ENCODE measurements at regions not wholly inside any gene's neighbourhood (a gene's known extent, or its start where the extent isn't known, plus 50 kb on each side); places are given as distances from the start of the nearest gene placed in this dataset.

GRCh38 chr21:38631206-38631605 is 132.9 kb upstream of the ERG start:
- H3K36me3 ChIP-seq (ENCODE audit: insufficient read depth, low read length): no peaks in the 10 kb centered on the region
- no peaks in the 10 kb centered on the region for H3K79me2 ChIP-seq (replicated peaks; ENCODE audit: insufficient read depth, low read length)
- no peak overlapping the region for H3K27ac ChIP-seq (ENCODE audit: low read length)
- no peak for TF ChIP-seq SMC3 (conservative IDR thresholded peaks at IDR 0.05; ENCODE audit: poor library complexity)
- no peak for TF ChIP-seq MXI1 (conservative IDR thresholded peaks at IDR 0.05; ENCODE audit: poor library complexity, severe bottlenecking)
- no peak for TF ChIP-seq TAF1 (IDR thresholded peaks at IDR 0.05; ENCODE audit: low read depth)
- no peak for TF ChIP-seq RAD21 (conservative IDR thresholded peaks at IDR 0.05)
- no peak for TF ChIP-seq EZH2 (IDR thresholded peaks at IDR 0.05; ENCODE audit: borderline replicate concordance, insufficient read depth, low read length, poor library complexity, severe bottlenecking)
- no peak for TF ChIP-seq EP300 (conservative IDR thresholded peaks at IDR 0.05; ENCODE audit: poor library complexity, severe bottlenecking)
- no peak for TF ChIP-seq POLR2AphosphoS5 (IDR thresholded peaks at IDR 0.05)
- TF ChIP-seq REST (IDR thresholded peaks at IDR 0.05; ENCODE audit: borderline replicate concordance): no peak
- no peak for TF ChIP-seq CTCF (IDR thresholded peaks at IDR 0.05; ENCODE audit: poor library complexity, severe bottlenecking)
- no peaks in the 10 kb centered on the region for H3F3A ChIP-seq (ENCODE audit: insufficient read depth, low read length, poor library complexity, severe bottlenecking)
- H4K20me1 ChIP-seq (ENCODE audit: insufficient read depth): no peaks in the 10 kb centered on the region
- H3K9me2 ChIP-seq (ENCODE audit: insufficient read depth, low read length): no peaks in the 10 kb centered on the region
- H3K4me3 ChIP-seq (ENCODE audit: low read length): no peak overlapping the region
- no peaks in the 10 kb centered on the region for H3K9me3 ChIP-seq (ENCODE audit: low read length)
- no peak overlapping the region for H3K9ac ChIP-seq (ENCODE audit: low read length)
- H3K27me3 ChIP-seq (ENCODE audit: insufficient read depth, low read depth, low read length): no peaks in the 10 kb centered on the region
- H3K4me2 ChIP-seq (ENCODE audit: low read length): no peak overlapping the region
- H2AFZ ChIP-seq (ENCODE audit: low read depth, low read length): no peak overlapping the region

- Histone ChIP-seq H4K20me1 (ENCODE audit: insufficient read depth) (no peaks in the 10 kb centered on the region), H3K9ac (ENCODE audit: low read length) (no peak overlapping the region), H3K4me3 (ENCODE audit: low read length) (no peak overlapping the region), H3K27me3 (ENCODE audit: insufficient read depth, low read depth, low read length) (no peaks in the 10 kb centered on the region), H2AFZ (ENCODE audit: low read depth, low read length) (no peak overlapping the region), H3K79me2 (replicated peaks; ENCODE audit: insufficient read depth, low read length) (no peaks in the 10 kb centered on the region), H3K27ac (ENCODE audit: low read length) (no peak overlapping the region), H3F3A (ENCODE audit: insufficient read depth, low read length, poor library complexity, severe bottlenecking) (no peaks in the 10 kb centered on the region), H3K9me2 (ENCODE audit: insufficient read depth, low read length) (no peaks in the 10 kb centered on the region), H3K4me2 (ENCODE audit: low read length) (no peak overlapping the region), H3K36me3 (ENCODE audit: insufficient read depth, low read length) (no peaks in the 10 kb centered on the region), H3K9me3 (ENCODE audit: low read length) (no peaks in the 10 kb centered on the region)
- TF ChIP-seq RAD21 (conservative IDR thresholded peaks at IDR 0.05) (no peak), EZH2 (IDR thresholded peaks at IDR 0.05; ENCODE audit: borderline replicate concordance, insufficient read depth, low read length, poor library complexity, severe bottlenecking) (no peak), REST (IDR thresholded peaks at IDR 0.05; ENCODE audit: borderline replicate concordance) (no peak)
Observed at GRCh38 chr21:38631676-38632075, 133.4 kb upstream of the ERG start.

Data from neural cell (in vitro differentiated cells).